ENCODE measurements at regions not wholly inside any gene's neighbourhood (a gene's known extent, or its start where the extent isn't known, plus 50 kb on each side); places are given as distances from the start of the nearest gene placed in this dataset.
"Not testable (repeated sequence)": the region's sequence is repeated elsewhere in the genome, so short reads cannot be mapped to it uniquely, and the experiment has no call there.

- in situ Hi-C loops (cut with MboI; ENCODE audit: low sequenced_read_pairs): no loop called here
These were observed 123.1 kb upstream of the RUNX1 start for GRCh38 chr21:35172231-35172630.

DNA sequence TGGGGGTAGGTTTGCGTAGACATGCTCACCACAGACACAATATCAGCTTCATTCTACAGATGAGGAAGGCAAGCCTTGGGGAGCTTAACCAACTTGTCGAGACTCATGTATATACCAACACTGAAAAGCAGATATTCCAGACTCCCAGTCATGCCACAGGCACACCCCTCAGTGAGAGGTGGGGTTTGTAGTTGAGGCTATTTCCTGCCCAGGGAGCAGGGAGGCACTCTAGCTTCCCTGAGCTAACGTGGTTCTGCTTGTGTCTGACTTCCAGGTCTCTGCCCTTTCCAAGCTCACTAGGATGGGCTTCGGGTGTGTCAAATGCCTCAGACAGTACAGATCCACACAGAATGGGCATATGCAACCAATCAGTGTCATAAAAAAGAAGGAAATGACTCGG, 122.3 kb upstream of the RUNX1 start:
- in situ Hi-C loops (cut with MboI; ENCODE audit: low sequenced_read_pairs): no loop called here

DNA sequence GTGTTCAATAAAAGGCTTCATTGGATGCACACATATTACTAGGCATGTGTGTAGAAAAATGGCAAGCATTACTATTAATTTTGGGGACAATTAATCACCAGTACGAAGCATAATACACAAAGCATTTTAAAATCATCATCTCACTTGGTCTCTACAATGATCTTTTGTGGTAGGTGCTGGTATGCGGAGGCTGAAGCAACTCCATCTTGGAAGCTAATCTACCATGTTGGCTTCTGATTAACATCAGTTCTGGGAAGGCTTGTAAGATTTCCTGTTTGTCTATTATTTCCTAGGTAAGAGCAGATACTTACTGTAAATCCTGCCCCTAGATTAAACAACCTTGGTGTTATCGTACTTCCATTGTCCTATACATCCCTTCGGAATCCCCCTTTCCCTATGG, 121.7 kb upstream of the RUNX1 start:
- in situ Hi-C loops (cut with MboI; ENCODE audit: low sequenced_read_pairs): no loop called here

DNA sequence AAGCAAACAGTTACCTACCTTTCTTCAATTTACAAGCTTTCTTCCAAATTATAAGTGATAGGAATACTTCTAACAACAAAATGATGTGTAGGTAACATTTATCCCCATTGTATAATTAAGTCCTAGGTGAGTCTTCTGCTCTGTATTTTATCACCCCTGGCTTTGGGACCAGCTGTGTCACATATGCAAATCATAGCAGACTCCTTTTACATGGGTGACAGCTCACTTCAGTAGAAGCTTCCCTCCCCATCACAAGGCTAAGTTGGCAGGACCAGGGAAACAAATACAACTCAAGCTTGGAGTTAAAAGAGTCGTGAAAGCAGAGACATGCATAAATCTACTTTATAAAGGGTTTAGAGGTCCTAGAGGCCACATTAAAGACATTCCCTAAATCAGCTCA, 121.1 kb upstream of the RUNX1 start:
- in situ Hi-C loops (cut with MboI; ENCODE audit: low sequenced_read_pairs): no loop called here

DNA sequence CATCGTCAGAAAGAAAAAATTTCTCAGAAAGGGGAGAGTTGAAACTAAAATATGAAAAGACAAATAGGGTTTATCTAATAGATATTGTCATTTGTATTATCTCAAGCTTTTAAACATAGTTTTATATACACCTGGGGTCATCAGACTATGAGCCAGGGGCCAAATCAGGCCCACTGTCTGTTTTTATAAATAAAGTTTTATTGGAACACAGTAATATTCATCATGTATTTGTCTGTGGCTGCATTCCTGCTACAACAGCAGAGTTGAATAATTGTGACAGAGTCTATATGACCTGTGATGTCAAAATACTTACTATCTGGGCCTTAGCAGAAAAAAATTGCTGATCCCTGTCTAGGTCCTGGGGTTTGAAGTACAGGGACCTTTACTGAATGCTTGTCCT, 120.5 kb upstream of the RUNX1 start:
- in situ Hi-C loops (cut with MboI; ENCODE audit: low sequenced_read_pairs): no loop called here

DNA sequence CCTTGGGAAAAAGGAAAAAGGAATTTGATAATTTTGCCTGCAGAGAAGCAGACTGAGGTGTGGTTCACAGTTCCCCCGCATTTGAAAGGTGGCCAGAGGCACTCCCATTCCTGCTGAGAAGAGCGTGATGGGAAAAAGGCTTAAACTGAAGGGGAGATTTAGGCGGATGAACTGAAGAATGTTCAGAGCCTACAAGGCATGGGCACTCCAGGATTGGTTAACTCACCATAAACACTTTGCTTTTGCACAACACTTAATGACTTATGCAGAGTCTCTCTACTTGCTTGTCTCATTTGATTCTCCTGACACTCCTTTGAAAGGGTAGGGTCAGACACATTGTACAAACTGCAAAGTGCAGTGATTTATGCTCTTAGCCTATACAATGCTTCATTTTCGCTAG, 119.6 kb upstream of the RUNX1 start:
- in situ Hi-C loops (cut with MboI; ENCODE audit: low sequenced_read_pairs): no loop called here

GRCh38 chr21:35164971-35165483, 115.9 kb upstream of the RUNX1 start:
- in situ Hi-C loops (cut with MboI; ENCODE audit: low sequenced_read_pairs): no loop called here

GRCh38 chr21:35164380-35164779, 115.3 kb upstream of the RUNX1 start:
- in situ Hi-C loops (cut with MboI; ENCODE audit: low sequenced_read_pairs): no loop called here

DNA sequence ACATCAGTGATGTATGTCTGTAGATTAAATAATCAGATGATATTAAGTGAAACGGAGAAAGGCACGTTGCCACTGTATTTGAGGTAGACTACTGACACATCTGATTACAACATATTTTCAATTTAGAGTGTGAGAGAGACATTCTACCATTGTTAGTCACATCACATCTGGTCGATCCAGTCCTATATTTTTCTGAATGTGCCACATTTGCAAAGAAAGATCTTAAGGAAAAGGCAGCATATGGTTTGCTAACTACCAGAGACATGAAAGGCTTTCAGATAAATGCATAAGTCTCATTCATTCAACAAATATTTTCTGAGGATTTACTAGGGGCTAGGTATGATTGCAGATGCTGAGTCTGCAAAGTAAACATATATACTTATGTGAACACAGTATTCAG, 114.3 kb upstream of the RUNX1 start:
- in situ Hi-C loops (cut with MboI; ENCODE audit: low sequenced_read_pairs): no loop called here

- in situ Hi-C loops (cut with MboI; ENCODE audit: low sequenced_read_pairs): no loop called here
These were observed 113.7 kb upstream of the RUNX1 start for GRCh38 chr21:35162831-35163230.

- in situ Hi-C loops (cut with MboI; ENCODE audit: low sequenced_read_pairs): no loop called here
These were observed 110.8 kb upstream of the RUNX1 start for GRCh38 chr21:35159881-35160280.

- in situ Hi-C loops (cut with MboI; ENCODE audit: low sequenced_read_pairs): not testable (repeated sequence)
These were observed 108.3 kb upstream of the RUNX1 start for GRCh38 chr21:35157374-35157773.

- in situ Hi-C loops (cut with MboI; ENCODE audit: low sequenced_read_pairs): no loop called here
These were observed 107.5 kb upstream of the RUNX1 start for GRCh38 chr21:35156293-35157278.

GRCh38 chr21:35154788-35155187, 105.7 kb upstream of the RUNX1 start:
- in situ Hi-C loops (cut with MboI; ENCODE audit: low sequenced_read_pairs): no loop called here

GRCh38 chr21:35153671-35154070, 104.6 kb upstream of the RUNX1 start:
- in situ Hi-C loops (cut with MboI; ENCODE audit: low sequenced_read_pairs): no loop called here

GRCh38 chr21:35150562-35151226, 101.6 kb upstream of the RUNX1 start:
- in situ Hi-C loops (cut with MboI; ENCODE audit: low sequenced_read_pairs): no loop called here

DNA sequence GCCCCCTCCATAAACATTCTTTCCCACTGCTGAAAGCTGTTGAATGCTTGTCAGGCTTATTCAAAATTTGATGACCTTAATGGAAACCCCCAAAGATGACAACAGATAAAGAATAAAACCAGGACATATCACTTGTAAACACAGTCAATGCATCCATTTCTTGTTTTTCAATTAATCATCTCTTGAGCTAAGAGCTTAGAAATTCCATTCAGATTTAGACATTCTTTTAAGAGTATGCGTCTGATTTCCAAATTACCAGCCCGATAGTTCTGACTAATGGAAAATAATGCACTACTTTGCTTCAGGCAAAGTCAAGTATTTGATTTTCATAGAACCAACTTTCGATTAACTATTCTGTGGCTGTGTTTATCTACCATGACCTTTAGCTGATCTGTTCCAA, 100.6 kb upstream of the RUNX1 start:
- in situ Hi-C loops (cut with MboI; ENCODE audit: low sequenced_read_pairs): no loop called here

DNA sequence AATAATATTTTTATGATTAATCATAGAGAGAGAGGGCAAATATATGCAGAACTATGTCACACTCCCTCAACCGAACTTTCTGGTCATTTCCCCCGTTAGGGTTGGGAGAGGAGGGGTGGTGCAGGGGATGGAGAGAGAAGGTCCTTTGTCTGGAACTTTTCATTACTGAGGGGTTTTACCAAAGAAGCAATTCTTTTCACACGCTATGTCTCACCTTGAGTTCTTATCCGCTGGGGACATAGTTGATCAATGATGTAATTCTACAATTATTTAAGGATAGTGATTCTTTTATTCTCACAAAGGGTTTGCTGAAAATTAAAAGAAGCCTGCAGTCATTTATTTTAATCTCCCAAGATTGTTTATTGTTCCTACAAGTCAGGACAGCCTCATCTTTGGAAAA, 98.3 kb upstream of the RUNX1 start:
- in situ Hi-C loops (cut with MboI; ENCODE audit: low sequenced_read_pairs): no loop called here

GRCh38 chr21:35145626-35146233, 96.6 kb upstream of the RUNX1 start:
- in situ Hi-C loops (cut with MboI; ENCODE audit: low sequenced_read_pairs): no loop called here

DNA sequence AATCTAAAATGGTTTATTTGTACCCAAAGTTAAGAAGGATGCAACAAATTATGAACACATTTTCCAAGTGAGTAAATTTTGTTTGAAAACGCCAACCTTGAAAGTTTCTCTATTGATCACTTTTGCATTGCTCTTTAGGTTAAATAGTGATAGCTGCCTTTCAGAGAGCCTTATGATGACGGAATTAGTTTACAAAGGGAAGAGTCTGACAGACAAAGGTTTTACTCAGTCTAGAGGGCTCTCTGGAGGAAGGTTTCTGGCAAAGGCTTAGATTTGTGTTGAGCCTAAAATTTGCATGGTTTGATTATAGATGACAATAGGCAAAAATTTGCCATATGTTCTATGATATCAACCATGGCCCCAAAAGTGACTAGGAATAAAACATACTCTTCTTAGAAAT, 95.9 kb upstream of the RUNX1 start:
- in situ Hi-C loops (cut with MboI; ENCODE audit: low sequenced_read_pairs): no loop called here

DNA sequence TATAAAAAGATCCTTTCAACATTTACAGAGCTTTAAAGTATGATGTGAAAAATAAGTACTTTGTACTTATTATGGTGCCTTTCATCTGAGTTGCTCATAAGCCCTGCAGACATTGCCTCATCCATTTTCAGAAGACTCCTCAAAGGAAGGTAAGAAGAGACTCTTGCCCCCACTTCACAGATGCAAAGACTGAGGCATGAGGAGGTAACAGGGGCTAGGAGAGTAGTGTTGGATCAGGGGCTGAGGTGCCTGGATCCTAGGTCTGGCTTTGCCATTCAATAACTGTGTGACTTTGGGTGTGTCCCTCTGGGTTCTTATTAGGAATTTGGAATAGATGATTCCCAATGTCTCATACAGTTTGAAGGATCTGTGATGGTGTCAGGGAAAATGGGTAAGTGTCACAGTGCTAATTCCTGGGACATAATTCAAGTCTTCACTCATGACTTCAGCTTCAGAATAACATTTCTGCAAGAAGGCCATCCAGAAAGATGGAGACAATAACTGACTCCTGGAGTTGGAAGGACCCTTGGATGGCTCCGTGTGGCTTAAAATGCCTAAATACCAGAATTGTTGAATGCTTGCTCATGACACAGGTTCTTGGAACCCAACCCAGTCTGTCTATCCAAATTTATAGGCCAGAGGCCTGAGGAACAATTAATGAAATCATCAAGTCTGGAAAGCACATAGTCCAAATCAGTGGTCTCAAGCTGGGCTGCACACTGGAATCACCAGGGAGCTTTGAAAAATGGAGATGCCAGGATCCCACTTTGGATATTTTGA, 93.1 kb upstream of the RUNX1 start:
- in situ Hi-C loops (cut with MboI; ENCODE audit: low sequenced_read_pairs): no loop called here
